ENCODE measurements at regions not wholly inside any gene's neighbourhood (a gene's known extent, or its start where the extent isn't known, plus 50 kb on each side); places are given as distances from the start of the nearest gene placed in this dataset.
A peak's percentile ranks its signal among the peaks of the same experiment; 100 is the strongest.

GRCh38 chr3:55315396-55315795, 171.7 kb downstream of the WNT5A start:
- Histone ChIP-seq H3K4me1 (ENCODE audit: control insufficient read depth in 2 of 3, insufficient read depth in 2 of 3, low read depth in 1 of 3, low read length in 3 of 3) (no peaks in the 10 kb centered on the region), H3K4me3 (ENCODE audit: low read length in 3 of 3) (no peak overlapping the region), H3K9ac (ENCODE audit: low read length in 3 of 3) (no peak overlapping the region), H3K27me3 (ENCODE audit: control insufficient read depth, insufficient read depth, low read length) (no peaks in the 10 kb centered on the region), H3K9me3 (ENCODE audit: control insufficient read depth in 2 of 3, insufficient read depth in 1 of 3, low read length in 3 of 3) (no peaks in the 10 kb centered on the region), H3K36me3 (ENCODE audit: control insufficient read depth in 2 of 3, insufficient read depth in 3 of 3, low read length in 3 of 3) (no peaks in the 10 kb centered on the region), H3K27ac (ENCODE audit: low read depth in 2 of 2, low read length in 2 of 2) (no peak overlapping the region)
- FAIRE-seq, result no peak
- intact Hi-C loops (cut with DNase I), result no loop called here
- DNase-seq, result no peak
- no peak for TF ChIP-seq CTCF (IDR thresholded peaks at IDR 0.05; ENCODE audit: borderline replicate concordance, extremely low read depth, insufficient read depth)

- FAIRE-seq (no peak), DNase-seq (peak in 2 of 5 donors; percentile 34 to 43)
- no peak overlapping the region for H3K9ac ChIP-seq (ENCODE audit: low read length in 3 of 3)
- no peak for TF ChIP-seq CTCF (IDR thresholded peaks at IDR 0.05; ENCODE audit: borderline replicate concordance, extremely low read depth, insufficient read depth)
- no peak overlapping the region for H3K4me3 ChIP-seq (ENCODE audit: low read length in 3 of 3)
- intact Hi-C loops (cut with DNase I), result no loop called here
- no peaks in the 10 kb centered on the region for H3K9me3 ChIP-seq (ENCODE audit: control insufficient read depth in 2 of 3, insufficient read depth in 1 of 3, low read length in 3 of 3)
- H3K27me3 ChIP-seq (ENCODE audit: control insufficient read depth, insufficient read depth, low read length), result no peaks in the 10 kb centered on the region
- no peak overlapping the region for H3K27ac ChIP-seq (ENCODE audit: low read depth in 2 of 2, low read length in 2 of 2)
- H3K4me1 ChIP-seq (ENCODE audit: control insufficient read depth in 2 of 3, insufficient read depth in 2 of 3, low read depth in 1 of 3, low read length in 3 of 3), result no peaks in the 10 kb centered on the region
- no peaks in the 10 kb centered on the region for H3K36me3 ChIP-seq (ENCODE audit: control insufficient read depth in 2 of 3, insufficient read depth in 3 of 3, low read length in 3 of 3)
Observed at GRCh38 chr3:55313666-55314065, 173.4 kb downstream of the WNT5A start.

- no peak overlapping the region for H3K27ac ChIP-seq (ENCODE audit: low read depth in 2 of 2, low read length in 2 of 2)
- H3K9ac ChIP-seq (ENCODE audit: low read length in 3 of 3), result no peak overlapping the region
- no peak overlapping the region for H3K4me3 ChIP-seq (ENCODE audit: low read length in 3 of 3)
- no peaks in the 10 kb centered on the region for H3K4me1 ChIP-seq (ENCODE audit: control insufficient read depth in 2 of 3, insufficient read depth in 2 of 3, low read depth in 1 of 3, low read length in 3 of 3)
- no peaks in the 10 kb centered on the region for H3K27me3 ChIP-seq (ENCODE audit: control insufficient read depth, insufficient read depth, low read length)
- TF ChIP-seq CTCF (IDR thresholded peaks at IDR 0.05; ENCODE audit: borderline replicate concordance, extremely low read depth, insufficient read depth), result no peak
- DNase-seq, result no peak
- FAIRE-seq, result no peak
- H3K36me3 ChIP-seq (ENCODE audit: control insufficient read depth in 2 of 3, insufficient read depth in 3 of 3, low read length in 3 of 3), result no peaks in the 10 kb centered on the region
- intact Hi-C loops (cut with DNase I), result no loop called here
- H3K9me3 ChIP-seq (ENCODE audit: control insufficient read depth in 2 of 3, insufficient read depth in 1 of 3, low read length in 3 of 3), result no peaks in the 10 kb centered on the region
Observed at GRCh38 chr3:55309336-55309735, 177.8 kb downstream of the WNT5A start.

- H3K9ac ChIP-seq (ENCODE audit: low read length in 3 of 3), result no peak overlapping the region
- no peaks in the 10 kb centered on the region for H3K36me3 ChIP-seq (ENCODE audit: control insufficient read depth in 2 of 3, insufficient read depth in 3 of 3, low read length in 3 of 3)
- FAIRE-seq (no peak), DNase-seq (no peak)
- no peak for TF ChIP-seq CTCF (IDR thresholded peaks at IDR 0.05; ENCODE audit: borderline replicate concordance, extremely low read depth, insufficient read depth)
- no peak overlapping the region for H3K4me3 ChIP-seq (ENCODE audit: low read length in 3 of 3)
- no peaks in the 10 kb centered on the region for H3K9me3 ChIP-seq (ENCODE audit: control insufficient read depth in 2 of 3, insufficient read depth in 1 of 3, low read length in 3 of 3)
- intact Hi-C loops (cut with DNase I), result no loop called here
- no peaks in the 10 kb centered on the region for H3K4me1 ChIP-seq (ENCODE audit: control insufficient read depth in 2 of 3, insufficient read depth in 2 of 3, low read depth in 1 of 3, low read length in 3 of 3)
- no peak overlapping the region for H3K27ac ChIP-seq (ENCODE audit: low read depth in 2 of 2, low read length in 2 of 2)
- H3K27me3 ChIP-seq (ENCODE audit: control insufficient read depth, insufficient read depth, low read length), result no peaks in the 10 kb centered on the region
Observed at GRCh38 chr3:55307622-55308021, 179.5 kb downstream of the WNT5A start.
